Kidney (tissue), 13 donors: ENCODE measurements at regions not wholly inside any gene's neighbourhood (a gene's known extent, or its start where the extent isn't known, plus 50 kb on each side); places are given as distances from the start of the nearest gene placed in this dataset.
"Not testable (repeated sequence)": the region's sequence is repeated elsewhere in the genome, so short reads cannot be mapped to it uniquely, and the experiment has no call there.

Experiments
- DNase-seq, 5 donors: peaks; one replicate each; pipeline ENCODE4 v3.0.0-alpha.2; 2013 to 2020
- FAIRE-seq: peaks from 2 replicates; lab custom pipeline; 2012; peaks lifted over from hg19 to GRCh38; lab: Jason Lieb, UNC
- H3K27ac ChIP-seq, 2 donors: one replicate each; pipeline ENCODE4 v1.7.0; 2013; ENCODE audit warnings: low read depth in 2 of 2, low read length in 2 of 2, inconsistent platforms in 1 of 2
- H3K27me3 ChIP-seq: one replicate; pipeline ENCODE4 v1.7.1; 2013; ENCODE audit warnings: low read length, inconsistent platforms; ENCODE audit not compliant: control insufficient read depth, insufficient read depth
- H3K36me3 ChIP-seq, 3 donors: one replicate each; pipeline versions ENCODE4 v1.7.0 to v1.7.1; 2013; ENCODE audit warnings: low read length in 3 of 3, control low read depth in 1 of 3, inconsistent platforms in 1 of 3; ENCODE audit not compliant: insufficient read depth in 3 of 3, control insufficient read depth in 2 of 3
- H3K4me1 ChIP-seq, 3 donors: one replicate each; pipeline versions ENCODE4 v1.7.0 to v1.7.1; 2013; ENCODE audit warnings: low read length in 3 of 3, inconsistent platforms in 1 of 3, low read depth in 1 of 3; ENCODE audit not compliant: control insufficient read depth in 2 of 3, insufficient read depth in 2 of 3
- H3K4me3 ChIP-seq, 3 donors: one replicate each; pipeline versions ENCODE4 v1.7.0 to v1.8.1; 2013; ENCODE audit warnings: low read length in 3 of 3, control low read depth in 1 of 3, inconsistent platforms in 1 of 3
- H3K9ac ChIP-seq, 3 donors: one replicate each; pipeline versions ENCODE4 v1.7.0 to v1.7.1; 2013; ENCODE audit warnings: low read length in 3 of 3, control low read depth in 1 of 3, inconsistent platforms in 1 of 3
- H3K9me3 ChIP-seq, 3 donors: one replicate each; pipeline versions ENCODE4 v1.7.0 to v1.7.1; 2013; ENCODE audit warnings: low read length in 3 of 3, control low read depth in 1 of 3, inconsistent platforms in 1 of 3; ENCODE audit not compliant: control insufficient read depth in 2 of 3, insufficient read depth in 1 of 3
- intact Hi-C: fragments of 100-400 bp; cut with DNase I; formaldehyde crosslinking; loops from one replicate; pipeline ENCODE4 v1.11.1; 2022
- TF ChIP-seq, protein P1 (sequence below): IDR thresholded peaks from 3 replicates; pipeline ENCODE4 v1.5.1; 2012; ENCODE audit warnings: mild to moderate bottlenecking, moderate library complexity, borderline replicate concordance; ENCODE audit not compliant: insufficient read depth; ENCODE audit errors: extremely low read depth
- donor health status: control.
- donor health status: control.
- donor health status: control.
- donor health status: control.
- donor health status: control.
- donor health status: DM: yes; HTN: yes; CAD: no.
- donor health status: Normal renal cell carcinoma (clear cell type).

- TF ChIP-seq, protein P1, sequence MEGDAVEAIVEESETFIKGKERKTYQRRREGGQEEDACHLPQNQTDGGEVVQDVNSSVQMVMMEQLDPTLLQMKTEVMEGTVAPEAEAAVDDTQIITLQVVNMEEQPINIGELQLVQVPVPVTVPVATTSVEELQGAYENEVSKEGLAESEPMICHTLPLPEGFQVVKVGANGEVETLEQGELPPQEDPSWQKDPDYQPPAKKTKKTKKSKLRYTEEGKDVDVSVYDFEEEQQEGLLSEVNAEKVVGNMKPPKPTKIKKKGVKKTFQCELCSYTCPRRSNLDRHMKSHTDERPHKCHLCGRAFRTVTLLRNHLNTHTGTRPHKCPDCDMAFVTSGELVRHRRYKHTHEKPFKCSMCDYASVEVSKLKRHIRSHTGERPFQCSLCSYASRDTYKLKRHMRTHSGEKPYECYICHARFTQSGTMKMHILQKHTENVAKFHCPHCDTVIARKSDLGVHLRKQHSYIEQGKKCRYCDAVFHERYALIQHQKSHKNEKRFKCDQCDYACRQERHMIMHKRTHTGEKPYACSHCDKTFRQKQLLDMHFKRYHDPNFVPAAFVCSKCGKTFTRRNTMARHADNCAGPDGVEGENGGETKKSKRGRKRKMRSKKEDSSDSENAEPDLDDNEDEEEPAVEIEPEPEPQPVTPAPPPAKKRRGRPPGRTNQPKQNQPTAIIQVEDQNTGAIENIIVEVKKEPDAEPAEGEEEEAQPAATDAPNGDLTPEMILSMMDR: no peak
- no peak overlapping the region for H3K4me3 ChIP-seq
- no peaks in the 10 kb centered on the region for H3K27me3 ChIP-seq
- H3K4me1 ChIP-seq: no peaks in the 10 kb centered on the region
- H3K27ac ChIP-seq: no peak overlapping the region
- FAIRE-seq (no peak), DNase-seq (peak in 2 of 5 donors; percentile 4 to 6)
- intact Hi-C loops: no loop called here
- H3K9ac ChIP-seq: no peak overlapping the region
- H3K9me3 ChIP-seq: no peaks in the 10 kb centered on the region
- H3K36me3 ChIP-seq: no peaks in the 10 kb centered on the region
These were observed 178.9 kb upstream of the TMEM106B start for GRCh38 chr7:12032146-12032545.

- DNase-seq, H3K27ac ChIP-seq, intact Hi-C loops, H3K4me1 ChIP-seq, H3K27me3 ChIP-seq, H3K9me3 ChIP-seq, H3K4me3 ChIP-seq, FAIRE-seq, H3K9ac ChIP-seq, H3K36me3 ChIP-seq: not testable (repeated sequence)
These were observed 167.6 kb upstream of the TMEM106B start for GRCh38 chr7:12043457-12043856.

DNA sequence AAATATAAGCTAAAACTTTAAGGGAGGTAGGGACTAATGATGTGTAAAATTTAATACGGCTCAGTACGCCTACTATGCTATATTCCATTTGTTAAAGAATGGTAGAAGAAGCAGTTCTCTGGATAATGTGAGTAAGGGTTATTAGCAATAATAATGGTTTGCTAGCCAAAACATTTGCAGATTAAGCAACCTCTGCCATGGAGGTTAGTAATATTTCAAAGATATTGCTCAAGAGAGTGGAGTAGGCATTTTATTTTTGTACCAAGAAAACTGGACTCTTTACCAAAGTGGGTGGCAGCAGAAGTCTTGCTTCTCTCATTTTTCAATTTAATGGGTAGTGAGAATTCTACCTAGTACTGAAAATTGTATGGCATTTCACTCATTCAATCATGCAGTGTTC, 158.9 kb upstream of the TMEM106B start:
- Histone ChIP-seq H3K9me3 (peaks cover 0 to 5% (median 3%) of the 10 kb centered on the region in 3 donors), H3K27me3 (no peaks in the 10 kb centered on the region), H3K9ac (no peak overlapping the region), H3K4me3 (no peak overlapping the region), H3K36me3 (no peaks in the 10 kb centered on the region), H3K27ac (no peak overlapping the region), H3K4me1 (no peaks in the 10 kb centered on the region)
- TF ChIP-seq, protein P1: no peak
- intact Hi-C loops: no loop called here
- FAIRE-seq (no peak), DNase-seq (no peak)

DNA sequence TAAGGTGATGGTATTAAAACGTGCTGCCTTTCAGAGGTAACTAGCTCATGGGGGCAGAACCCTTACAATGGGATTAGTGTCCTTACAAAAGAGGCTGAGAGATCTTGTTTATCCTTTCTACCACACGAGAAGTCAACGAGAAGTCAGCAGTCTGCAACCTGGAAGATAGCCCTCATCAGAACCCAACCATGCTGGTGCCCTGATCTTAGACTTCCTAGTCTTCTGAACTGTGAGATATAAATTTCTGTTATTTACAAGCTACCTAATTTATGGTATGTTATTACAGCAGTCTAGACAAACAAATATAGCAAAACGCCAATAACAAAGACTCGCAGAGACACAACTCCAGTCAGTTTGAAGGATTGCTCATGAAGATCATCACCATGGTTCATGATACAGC, 157.5 kb upstream of the TMEM106B start:
- H3K4me3 ChIP-seq: no peak overlapping the region
- peaks cover 0 to 9% (median 6%) of the 10 kb centered on the region in 3 donors for H3K9me3 ChIP-seq
- no peak for FAIRE-seq
- no peak overlapping the region for H3K27ac ChIP-seq
- no peaks in the 10 kb centered on the region for H3K4me1 ChIP-seq
- no peak overlapping the region for H3K9ac ChIP-seq
- no peaks in the 10 kb centered on the region for H3K36me3 ChIP-seq
- no peaks in the 10 kb centered on the region for H3K27me3 ChIP-seq
- no peak for DNase-seq
- intact Hi-C loops: no loop called here
- TF ChIP-seq, protein P1: no peak
